HG03571 (cell line): ENCODE measurements at regions not wholly inside any gene's neighbourhood (a gene's known extent, or its start where the extent isn't known, plus 50 kb on each side); places are given as distances from the start of the nearest gene placed in this dataset.

ENCODE experiments used
- ATAC-seq: cut with Tn5 transposase; IDR thresholded peaks from one replicate; pipeline ENCODE4 v1.9.1; 2021; ENCODE audit not compliant: unreplicated experiment

- ATAC-seq = no peak
Observed at GRCh38 chr1:109826930-109827349, 63.2 kb upstream of the EPS8L3 start.

GRCh38 chr1:109826446-109826845 lies 62.7 kb upstream of the EPS8L3 start:
- ATAC-seq = no peak

- ATAC-seq = no peak
Observed at GRCh38 chr1:109824349-109825115, 60.8 kb upstream of the EPS8L3 start.

- no peak for ATAC-seq
Observed at GRCh38 chr1:109823543-109824348, 60.0 kb upstream of the EPS8L3 start.

GRCh38 chr1:109822749-109823542 lies 59.2 kb upstream of the EPS8L3 start:
- no peak for ATAC-seq

GRCh38 chr1:109821831-109822745 lies 58.4 kb upstream of the EPS8L3 start:
- ATAC-seq = no peak

- ATAC-seq = no peak
Observed at GRCh38 chr1:109821221-109821669, 57.5 kb upstream of the EPS8L3 start.

- no peak for ATAC-seq
Observed at GRCh38 chr1:109819906-109820305, 56.2 kb upstream of the EPS8L3 start.

- ATAC-seq = no peak
Observed at GRCh38 chr1:109818988-109819764, 55.5 kb upstream of the EPS8L3 start.

GRCh38 chr1:109818271-109818987 lies 54.7 kb upstream of the EPS8L3 start:
- no peak for ATAC-seq

GRCh38 chr1:109817881-109818270 lies 54.2 kb upstream of the EPS8L3 start:
- ATAC-seq = no peak

- ATAC-seq = no peak
Observed at GRCh38 chr1:109816975-109817535, 53.3 kb upstream of the EPS8L3 start.

- ATAC-seq = peak; percentile 75
Observed at GRCh38 chr1:109816175-109816811, 52.6 kb upstream of the EPS8L3 start.

- no peak for ATAC-seq
Observed at GRCh38 chr1:109815809-109816174, 52.1 kb upstream of the EPS8L3 start.

GRCh38 chr1:109814993-109815786 lies 51.5 kb upstream of the EPS8L3 start:
- ATAC-seq = no peak

GRCh38 chr1:109814223-109814622 lies 50.5 kb upstream of the EPS8L3 start:
- no peak for ATAC-seq
